Neutrophil (primary cell): ENCODE measurements at regions not wholly inside any gene's neighbourhood (a gene's known extent, or its start where the extent isn't known, plus 50 kb on each side); places are given as distances from the start of the nearest gene placed in this dataset.

Experiments
- H3K27ac ChIP-seq: fragments of 200-600 bp; sonication (generic); 2 replicates; pipeline ENCODE4 v1.5.1; 2016; ENCODE audit warnings: mild to moderate bottlenecking, moderate library complexity
- H3K27me3 ChIP-seq: fragments of 200-600 bp; sonication (generic); 2 replicates; pipeline ENCODE4 v1.6.0; 2016; ENCODE audit warnings: mild to moderate bottlenecking
- H3K36me3 ChIP-seq: fragments of 200-600 bp; sonication (generic); 2 replicates; pipeline ENCODE4 v1.5.1; 2017
- H3K4me1 ChIP-seq, 2 experiments: fragments of 200-600 bp in 1 of 2; sonication (generic) in 1 of 2; 1 replicate in 1 of 2; 2 replicates in 1 of 2; pipeline versions ENCODE4 v1.5.1 to v1.6.1; 2013 to 2016; ENCODE audit warnings: low read depth in 1 of 2, low read length in 1 of 2, mild to moderate bottlenecking in 1 of 2, moderate library complexity in 1 of 2; ENCODE audit not compliant: control insufficient read depth in 1 of 2, insufficient read depth in 1 of 2
- H3K4me3 ChIP-seq, 2 experiments: fragments of 200-600 bp in 1 of 2; sonication (generic) in 1 of 2; 1 replicate in 1 of 2; 2 replicates in 1 of 2; pipeline ENCODE4 v1.5.1; 2013 to 2016; ENCODE audit warnings: low read depth in 1 of 2, low read length in 1 of 2, mild to moderate bottlenecking in 1 of 2, moderate library complexity in 1 of 2
- H3K9me3 ChIP-seq: fragments of 200-600 bp; sonication (generic); 2 replicates; pipeline ENCODE4 v1.5.1; 2016
- TF ChIP-seq, protein P1 (sequence below): fragments of 200-600 bp; sonication (generic); IDR thresholded peaks from 2 replicates; pipeline ENCODE4 v1.5.1; 2016; ENCODE audit warnings: antibody characterized with exemption

DNA sequence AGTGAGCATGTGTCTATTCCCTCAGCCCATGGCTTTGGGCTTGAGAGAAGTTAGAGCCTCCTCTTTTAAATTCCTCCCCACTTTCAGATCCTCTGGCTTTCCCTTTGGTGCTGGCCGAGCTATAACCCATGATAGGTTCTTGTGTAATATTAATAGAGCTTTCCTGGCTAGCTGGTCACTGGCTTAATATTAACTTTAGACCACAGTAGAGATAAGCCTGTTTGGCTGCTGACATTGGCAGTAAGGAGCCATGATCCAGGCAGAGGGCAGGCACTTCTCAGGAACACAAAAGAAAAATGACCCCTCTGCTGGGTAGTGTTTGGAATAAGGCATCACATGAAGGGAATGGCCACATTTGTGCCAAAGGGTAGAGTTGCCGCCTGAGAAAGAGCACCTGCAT, 65.4 kb upstream of the UMPS start:
- H3K36me3 ChIP-seq = no peaks in the 10 kb centered on the region
- no peak overlapping the region for H3K27ac ChIP-seq

DNA sequence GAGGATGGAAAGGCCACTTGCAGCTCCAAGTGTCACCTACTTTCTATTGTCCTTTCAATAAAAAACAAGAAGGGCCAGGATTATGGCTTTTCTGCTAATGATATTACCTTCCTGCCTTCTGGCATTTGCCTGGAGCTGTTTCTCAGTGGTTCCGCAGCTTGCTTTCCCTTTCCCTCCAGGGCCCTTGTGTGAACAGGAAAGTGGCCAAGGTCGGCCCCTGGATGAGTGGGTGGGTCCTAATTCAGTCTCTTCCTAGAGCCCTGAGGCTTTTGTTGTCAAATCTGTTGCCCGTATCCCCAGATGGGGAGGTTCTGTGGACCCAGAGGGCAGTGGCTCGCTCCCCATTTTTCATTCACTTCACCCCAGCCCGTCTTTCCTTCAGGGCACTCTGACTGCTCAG, 64.2 kb upstream of the UMPS start:
- H3K4me1 ChIP-seq = no peaks in the 10 kb centered on the region
- H3K27me3 ChIP-seq = no peaks in the 10 kb centered on the region
- no peaks in the 10 kb centered on the region for H3K9me3 ChIP-seq
- H3K4me3 ChIP-seq = no peak overlapping the region
- TF ChIP-seq, protein P1, sequence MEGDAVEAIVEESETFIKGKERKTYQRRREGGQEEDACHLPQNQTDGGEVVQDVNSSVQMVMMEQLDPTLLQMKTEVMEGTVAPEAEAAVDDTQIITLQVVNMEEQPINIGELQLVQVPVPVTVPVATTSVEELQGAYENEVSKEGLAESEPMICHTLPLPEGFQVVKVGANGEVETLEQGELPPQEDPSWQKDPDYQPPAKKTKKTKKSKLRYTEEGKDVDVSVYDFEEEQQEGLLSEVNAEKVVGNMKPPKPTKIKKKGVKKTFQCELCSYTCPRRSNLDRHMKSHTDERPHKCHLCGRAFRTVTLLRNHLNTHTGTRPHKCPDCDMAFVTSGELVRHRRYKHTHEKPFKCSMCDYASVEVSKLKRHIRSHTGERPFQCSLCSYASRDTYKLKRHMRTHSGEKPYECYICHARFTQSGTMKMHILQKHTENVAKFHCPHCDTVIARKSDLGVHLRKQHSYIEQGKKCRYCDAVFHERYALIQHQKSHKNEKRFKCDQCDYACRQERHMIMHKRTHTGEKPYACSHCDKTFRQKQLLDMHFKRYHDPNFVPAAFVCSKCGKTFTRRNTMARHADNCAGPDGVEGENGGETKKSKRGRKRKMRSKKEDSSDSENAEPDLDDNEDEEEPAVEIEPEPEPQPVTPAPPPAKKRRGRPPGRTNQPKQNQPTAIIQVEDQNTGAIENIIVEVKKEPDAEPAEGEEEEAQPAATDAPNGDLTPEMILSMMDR = no peak
- H3K27ac ChIP-seq = no peak overlapping the region
- H3K36me3 ChIP-seq = no peaks in the 10 kb centered on the region

More for the DNA sequence above, 65.4 kb upstream of the UMPS start:
- H3K9me3 ChIP-seq = no peaks in the 10 kb centered on the region
- TF ChIP-seq, protein P1 = no peak
- H3K27me3 ChIP-seq = no peaks in the 10 kb centered on the region
- H3K4me1 ChIP-seq = no peaks in the 10 kb centered on the region
- H3K4me3 ChIP-seq = no peak overlapping the region

DNA sequence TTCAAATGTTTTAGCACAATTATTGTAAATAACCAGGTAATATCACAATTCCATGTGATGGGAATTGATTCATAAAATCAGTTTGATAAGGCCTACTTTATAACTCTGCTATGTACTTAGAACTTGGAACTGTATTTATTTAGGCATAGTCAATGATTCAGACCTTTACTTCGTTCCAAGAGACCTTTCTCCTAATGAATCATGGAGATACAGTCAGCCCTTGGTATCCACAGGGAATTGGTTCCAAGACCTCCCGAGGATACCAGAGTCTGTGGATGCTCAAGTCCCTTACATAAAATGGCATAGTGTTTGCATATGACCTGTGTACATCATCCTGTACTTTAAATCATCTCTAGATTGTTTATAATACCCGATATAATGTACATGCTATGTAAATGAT, 60.8 kb upstream of the UMPS start:
- no peaks in the 10 kb centered on the region for H3K9me3 ChIP-seq
- no peaks in the 10 kb centered on the region for H3K4me1 ChIP-seq
- no peaks in the 10 kb centered on the region for H3K36me3 ChIP-seq
- TF ChIP-seq, protein P1 = no peak
- H3K27me3 ChIP-seq = no peaks in the 10 kb centered on the region
- no peak overlapping the region for H3K4me3 ChIP-seq
- H3K27ac ChIP-seq = no peak overlapping the region

DNA sequence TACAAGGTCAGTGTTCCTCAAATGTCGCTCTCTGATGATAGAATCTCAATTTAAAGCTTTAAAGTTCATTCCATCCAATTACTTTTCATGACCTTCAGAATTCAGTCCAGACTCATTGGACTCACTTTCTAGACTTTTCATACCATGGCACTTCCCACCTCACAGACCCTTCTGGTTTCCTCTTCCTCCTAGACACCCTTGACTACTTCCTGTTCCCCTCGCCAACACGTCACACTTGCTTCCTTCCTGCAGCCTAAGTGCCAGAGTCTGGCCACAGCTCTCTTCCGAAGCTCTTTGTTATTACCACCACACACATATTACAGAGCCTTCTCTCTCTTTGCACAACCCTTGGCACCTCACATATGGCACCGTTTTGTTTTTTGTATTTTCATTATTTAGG, 59.1 kb upstream of the UMPS start:
- no peaks in the 10 kb centered on the region for H3K36me3 ChIP-seq
- TF ChIP-seq, protein P1 = no peak
- no peaks in the 10 kb centered on the region for H3K4me1 ChIP-seq
- no peaks in the 10 kb centered on the region for H3K9me3 ChIP-seq
- no peak overlapping the region for H3K27ac ChIP-seq
- no peak overlapping the region for H3K4me3 ChIP-seq
- H3K27me3 ChIP-seq = no peaks in the 10 kb centered on the region

DNA sequence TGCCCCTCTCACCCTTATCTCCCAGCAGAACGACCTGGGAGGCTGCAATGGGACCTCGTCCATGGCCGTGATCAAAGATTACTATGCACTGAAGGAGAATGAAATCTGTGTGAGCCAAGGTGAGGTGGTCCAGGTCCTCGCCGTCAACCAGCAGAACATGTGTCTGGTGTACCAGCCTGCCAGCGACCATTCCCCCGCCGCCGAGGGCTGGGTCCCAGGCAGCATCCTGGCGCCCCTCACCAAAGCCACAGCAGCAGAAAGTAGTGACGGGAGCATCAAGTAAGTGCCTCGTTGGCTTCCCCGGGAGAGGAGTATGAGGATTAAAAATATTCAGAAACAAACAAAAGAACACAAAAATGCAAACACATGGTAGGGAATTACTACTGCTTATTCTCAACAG, 55.9 kb upstream of the UMPS start:
- no peak overlapping the region for H3K4me3 ChIP-seq
- H3K27me3 ChIP-seq = no peaks in the 10 kb centered on the region
- TF ChIP-seq, protein P1 = no peak
- no peaks in the 10 kb centered on the region for H3K9me3 ChIP-seq
- H3K4me1 ChIP-seq = no peaks in the 10 kb centered on the region
- H3K27ac ChIP-seq = no peak overlapping the region
- no peaks in the 10 kb centered on the region for H3K36me3 ChIP-seq

DNA sequence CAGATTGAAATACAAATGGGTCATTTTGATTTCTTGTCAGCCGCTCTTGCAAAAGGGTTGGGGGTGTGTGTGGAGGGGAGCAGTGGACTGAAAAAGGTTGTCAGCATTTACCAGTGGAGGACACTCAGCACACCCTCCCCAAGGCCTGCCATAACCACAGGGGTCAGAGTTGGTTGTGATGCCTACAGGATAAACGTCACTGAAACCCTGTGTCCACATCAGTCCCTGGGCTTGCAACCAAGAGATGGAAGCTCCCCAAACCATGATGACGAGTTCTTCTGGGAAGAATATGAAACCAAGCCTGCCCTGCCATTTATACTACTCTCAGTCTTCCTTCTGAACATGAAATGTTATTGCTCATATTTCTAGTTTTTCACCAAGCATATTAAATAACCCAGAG, 54.0 kb upstream of the UMPS start:
- no peaks in the 10 kb centered on the region for H3K36me3 ChIP-seq
- no peaks in the 10 kb centered on the region for H3K4me1 ChIP-seq
- TF ChIP-seq, protein P1 = no peak
- H3K27me3 ChIP-seq = no peaks in the 10 kb centered on the region
- no peak overlapping the region for H3K4me3 ChIP-seq
- H3K27ac ChIP-seq = no peak overlapping the region
- no peaks in the 10 kb centered on the region for H3K9me3 ChIP-seq
